Left ventricle myocardium inferior (tissue), 1 donor: ENCODE measurements at regions not wholly inside any gene's neighbourhood (a gene's known extent, or its start where the extent isn't known, plus 50 kb on each side); places are given as distances from the start of the nearest gene placed in this dataset.
"Not testable (repeated sequence)": the region's sequence is repeated elsewhere in the genome, so short reads cannot be mapped to it uniquely, and the experiment has no call there.

Source experiments
- DNase-seq: peaks from one replicate; pipeline ENCODE4 v3.0.0-alpha.2; 2020
- H3K27ac ChIP-seq: fragments of 200-600 bp; replicated peaks from 2 replicates; pipeline ENCODE4 v1.8.0; 2021
- H3K27me3 ChIP-seq: fragments of 200-600 bp; 2 replicates; pipeline ENCODE4 v1.8.0; 2021; ENCODE audit warnings: low read depth
- H3K36me3 ChIP-seq: fragments of 200-600 bp; 2 replicates; pipeline ENCODE4 v1.8.0; 2021
- H3K4me1 ChIP-seq: fragments of 200-600 bp; 2 replicates; pipeline ENCODE4 v1.8.0; 2021
- H3K4me3 ChIP-seq: fragments of 200-600 bp; 2 replicates; pipeline ENCODE4 v1.8.0; 2021; ENCODE audit warnings: mild to moderate bottlenecking, moderate library complexity
- H3K9me3 ChIP-seq: fragments of 200-600 bp; replicated peaks from 2 replicates; pipeline ENCODE4 v1.8.0; 2021
- CTCF ChIP-seq: fragments of 200-600 bp; IDR thresholded peaks from 2 replicates; pipeline ENCODE4 v1.8.0; 2021; ENCODE audit warnings: antibody characterized with exemption, mild to moderate bottlenecking, borderline replicate concordance
- intact Hi-C: fragments of 100-400 bp; cut with micrococcal nuclease; formaldehyde crosslinking; loops from one replicate; pipeline ENCODE4 v1.11.0; 2022
- donor health status: DM: no; HTN: yes; CAD: no; lungs with severe emphysema.

DNA sequence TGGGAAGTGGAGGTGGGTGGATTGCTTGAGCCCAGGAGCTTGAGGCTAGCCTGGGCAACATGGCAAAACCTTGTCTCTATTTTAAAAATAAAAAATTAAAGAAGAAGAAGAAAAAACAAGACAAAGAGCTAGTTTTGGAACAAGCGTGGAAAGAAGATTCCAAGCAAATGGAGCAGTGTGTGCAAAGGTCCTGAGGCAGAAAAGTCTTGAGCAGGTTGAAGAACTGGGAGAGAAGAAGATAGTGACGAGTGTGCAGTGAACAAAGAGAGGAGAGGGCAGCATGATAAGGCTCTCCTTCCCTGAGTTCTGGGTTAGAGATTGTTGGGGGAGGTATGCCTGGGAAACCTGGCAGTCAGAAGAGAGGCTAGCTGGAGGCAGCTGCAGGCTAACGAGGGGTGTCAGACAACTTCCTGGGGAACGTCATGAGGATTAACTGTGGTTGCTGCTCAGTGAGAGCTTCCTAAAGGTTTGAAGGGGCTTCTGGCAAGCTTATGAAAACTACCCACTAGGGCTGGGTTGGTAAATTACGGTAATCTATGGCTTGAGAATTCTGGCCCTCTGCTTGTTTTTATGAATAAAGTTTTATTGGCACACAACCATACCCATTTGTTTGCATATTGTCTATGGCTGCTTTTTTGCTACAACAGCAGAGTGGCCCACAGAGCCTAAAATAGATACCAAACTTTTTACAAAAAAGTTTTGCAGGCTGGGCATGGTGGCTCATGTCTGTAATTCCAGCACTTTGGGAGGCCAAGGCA, 128.9 kb downstream of the ZFP64 start:
- no peak for DNase-seq
- H3K27ac ChIP-seq = no peak overlapping the region
- H3K9me3 ChIP-seq = peaks cover 2% of the 10 kb centered on the region
- TF ChIP-seq CTCF = no peak
- no peaks in the 10 kb centered on the region for H3K27me3 ChIP-seq
- no peak overlapping the region for H3K4me3 ChIP-seq
- H3K36me3 ChIP-seq = no peaks in the 10 kb centered on the region
- intact Hi-C loops = no loop called here
- no peaks in the 10 kb centered on the region for H3K4me1 ChIP-seq

DNA sequence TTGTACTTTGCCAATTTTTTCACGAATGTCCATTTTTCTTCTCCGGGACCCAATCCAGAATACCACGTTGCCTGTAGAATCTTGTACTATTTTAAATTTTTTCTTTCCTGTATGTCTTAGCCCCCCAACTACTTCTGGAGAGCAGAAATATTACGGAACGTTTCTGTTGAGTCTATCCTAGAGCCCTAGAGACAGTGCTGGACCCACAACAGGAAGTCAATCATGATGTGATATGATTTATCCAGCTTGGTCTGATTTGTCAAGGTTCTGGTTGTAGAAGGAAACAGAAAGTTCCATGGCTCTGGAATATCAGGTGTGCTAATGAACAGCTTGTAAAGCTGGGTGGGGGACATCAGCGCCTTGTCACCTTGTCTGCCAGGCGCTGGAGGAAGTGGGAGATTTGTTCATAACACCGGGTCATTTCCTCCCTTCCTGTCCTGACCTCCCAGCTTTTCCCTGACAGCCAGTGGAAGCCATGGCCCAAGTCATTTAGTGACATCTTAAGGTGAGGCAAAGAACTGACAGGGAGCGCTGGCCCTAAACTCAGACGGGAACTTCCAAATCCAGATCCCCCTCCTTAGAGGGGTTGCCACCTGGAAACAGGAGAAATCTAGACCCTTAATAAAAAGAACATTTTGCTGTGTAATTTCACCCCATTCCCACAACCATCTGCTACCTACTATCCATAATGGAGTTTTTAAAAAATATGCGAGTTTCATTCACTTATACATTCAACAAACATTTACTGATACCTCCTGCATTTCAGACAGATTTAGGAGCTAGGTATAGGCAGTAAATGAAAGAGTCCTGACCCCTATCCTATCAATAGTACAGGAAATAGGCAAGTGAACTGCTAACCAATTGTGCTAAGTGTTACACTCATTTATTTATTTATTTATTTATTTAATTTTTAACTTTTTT, 130.5 kb downstream of the ZFP64 start:
- no peak for DNase-seq
- Histone ChIP-seq H3K9me3 (peaks cover 18% of the 10 kb centered on the region), H3K4me3 (no peak overlapping the region), H3K27ac (no peak overlapping the region), H3K36me3 (peaks cover 8% of the 10 kb centered on the region), H3K27me3 (no peaks in the 10 kb centered on the region), H3K4me1 (no peaks in the 10 kb centered on the region)
- intact Hi-C loops = no loop called here
- peak; percentile 50 for TF ChIP-seq CTCF

GRCh38 chr20:52057133-52057532, 134.4 kb downstream of the ZFP64 start:
- H3K4me3 ChIP-seq, intact Hi-C loops, H3K4me1 ChIP-seq, DNase-seq, H3K27ac ChIP-seq, H3K27me3 ChIP-seq: not testable (repeated sequence)
- Histone ChIP-seq H3K36me3 (peaks cover 14% of the 10 kb centered on the region), H3K9me3 (peaks cover 21% of the 10 kb centered on the region)

DNA sequence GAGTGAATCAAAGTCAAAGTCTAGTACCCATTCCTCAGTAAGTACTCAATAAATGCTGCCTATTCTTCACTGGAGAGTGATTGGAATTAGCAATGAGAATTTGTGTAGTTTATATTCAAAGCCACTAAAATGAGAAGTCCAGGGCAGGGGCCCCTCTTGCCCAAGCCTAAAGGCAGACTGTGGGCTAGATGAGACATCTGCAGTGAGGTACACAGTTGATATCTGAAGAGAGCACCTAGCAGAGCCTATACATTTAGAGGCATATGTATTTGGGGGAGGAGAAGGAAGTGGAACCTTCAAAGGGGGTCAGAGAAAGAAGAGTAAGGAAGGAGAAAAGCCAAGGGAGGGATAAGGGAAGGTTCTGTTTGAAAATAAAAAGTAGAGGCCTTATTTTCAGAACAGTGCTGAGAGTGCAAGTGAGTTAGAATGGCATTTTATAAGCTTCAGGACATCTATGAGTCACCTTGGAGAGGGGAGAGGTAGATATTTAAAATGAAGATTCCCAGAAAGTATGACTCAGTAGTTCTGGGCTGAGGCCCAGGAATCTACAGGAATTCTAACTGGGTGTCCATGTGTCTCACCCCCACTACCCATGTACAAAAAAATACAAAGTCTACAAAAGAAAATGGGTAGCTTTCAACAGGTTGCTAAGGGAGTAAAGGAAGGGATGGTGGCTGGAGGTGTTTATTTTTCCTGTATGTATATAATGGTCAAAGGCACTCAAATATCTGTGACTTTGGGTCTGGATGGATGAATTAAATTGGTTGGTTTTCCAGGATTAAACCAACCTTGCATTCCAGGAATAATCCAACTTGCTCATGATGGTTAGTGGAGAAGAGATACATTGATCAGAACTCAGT, 135.1 kb downstream of the ZFP64 start:
- no peak overlapping the region for H3K27ac ChIP-seq
- TF ChIP-seq CTCF = no peak
- no peak overlapping the region for H3K4me3 ChIP-seq
- no peak for DNase-seq
- H3K36me3 ChIP-seq = peaks cover 14% of the 10 kb centered on the region
- intact Hi-C loops = no loop called here
- H3K9me3 ChIP-seq = peaks cover 21% of the 10 kb centered on the region
- no peaks in the 10 kb centered on the region for H3K27me3 ChIP-seq
- H3K4me1 ChIP-seq = no peaks in the 10 kb centered on the region

- TF ChIP-seq CTCF = no peak
- Histone ChIP-seq H3K9me3 (peaks cover 21% of the 10 kb centered on the region), H3K27me3 (peaks cover 9% of the 10 kb centered on the region), H3K4me1 (no peaks in the 10 kb centered on the region), H3K27ac (no peak overlapping the region), H3K4me3 (no peak overlapping the region), H3K36me3 (peaks cover 14% of the 10 kb centered on the region)
- intact Hi-C loops = no loop called here
- DNase-seq = no peak
Measured at GRCh38 chr20:52054123-52054522, 137.5 kb downstream of the ZFP64 start.
